ENCODE measurements at regions not wholly inside any gene's neighbourhood (a gene's known extent, or its start where the extent isn't known, plus 50 kb on each side); places are given as distances from the start of the nearest gene placed in this dataset.

DNA sequence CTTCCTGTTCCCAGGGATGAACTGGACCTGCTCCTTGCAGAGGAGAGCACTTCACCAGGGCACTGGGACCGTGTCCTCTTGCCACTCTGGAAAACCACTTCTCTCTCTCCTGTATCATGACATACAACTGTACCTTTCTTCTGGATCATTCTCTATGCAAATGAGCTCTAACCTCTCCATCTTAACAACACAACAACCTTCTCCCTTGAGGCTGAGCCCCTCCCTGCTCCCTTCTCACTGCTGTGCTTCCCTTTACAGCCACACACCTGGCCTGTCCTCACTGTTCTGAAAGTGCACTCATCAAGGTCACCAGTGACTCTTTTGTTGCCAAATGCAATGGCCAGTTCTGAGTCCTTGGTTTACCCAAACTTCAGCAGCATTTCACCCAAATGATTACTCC, 54.5 kb upstream of the MRPS6 start:
- H3K4me3 ChIP-seq (ENCODE audit: low read depth, low read length), result no peak overlapping the region
- H3K27ac ChIP-seq, result no peak overlapping the region

GRCh38 chr21:34018185-34018584, 55.2 kb upstream of the MRPS6 start:
- peaks cover 95% of the 10 kb centered on the region for H3K27me3 ChIP-seq (ENCODE audit: insufficient read depth, low read depth, severe bottlenecking)
- H3K4me3 ChIP-seq (ENCODE audit: low read depth, low read length), result no peak overlapping the region
- peaks cover 21% of the 10 kb centered on the region for H3K9me3 ChIP-seq (ENCODE audit: severe bottlenecking)
- no peak for DNase-seq
- no peak for TF ChIP-seq CTCF (IDR thresholded peaks at IDR 0.05; ENCODE audit: low read depth, low read length)
- no peak overlapping the region for H3K27ac ChIP-seq
- no peaks in the 10 kb centered on the region for H3K36me3 ChIP-seq

More for the DNA sequence above, 54.5 kb upstream of the MRPS6 start:
- no peak for TF ChIP-seq CTCF (IDR thresholded peaks at IDR 0.05; ENCODE audit: low read depth, low read length)
- Histone ChIP-seq H3K27me3 (ENCODE audit: insufficient read depth, low read depth, severe bottlenecking) (peaks cover 95% of the 10 kb centered on the region), H3K9me3 (ENCODE audit: severe bottlenecking) (peaks cover 21% of the 10 kb centered on the region), H3K36me3 (no peaks in the 10 kb centered on the region)
- DNase-seq, result no peak

- no peak for TF ChIP-seq CTCF (IDR thresholded peaks at IDR 0.05; ENCODE audit: low read depth, low read length)
- Histone ChIP-seq H3K27ac (no peak overlapping the region), H3K9me3 (ENCODE audit: severe bottlenecking) (peaks cover 28% of the 10 kb centered on the region), H3K27me3 (ENCODE audit: insufficient read depth, low read depth, severe bottlenecking) (peaks cover 95% of the 10 kb centered on the region), H3K36me3 (no peaks in the 10 kb centered on the region), H3K4me3 (ENCODE audit: low read depth, low read length) (no peak overlapping the region)
- DNase-seq, result no peak
Observed at GRCh38 chr21:34017039-34017961, 56.1 kb upstream of the MRPS6 start.

DNA sequence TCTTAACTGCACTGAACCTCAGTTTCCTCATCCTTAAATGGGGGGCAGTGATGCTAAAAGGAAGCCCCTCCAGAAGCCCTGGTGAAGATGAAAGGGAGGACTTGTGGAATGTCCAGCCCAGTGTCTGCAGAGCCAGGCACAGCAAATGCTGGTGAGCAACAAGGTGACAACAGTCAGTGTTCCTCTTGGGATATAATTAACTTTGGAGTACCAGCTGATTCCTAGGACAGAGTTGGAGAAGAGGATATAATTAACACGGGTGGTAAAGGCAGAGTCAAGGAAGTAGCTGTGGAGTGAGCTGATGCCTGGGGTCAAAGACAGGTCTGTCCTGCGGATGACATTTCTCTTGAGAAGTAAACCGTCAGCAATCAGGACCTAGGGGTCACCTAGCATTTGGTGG, 60.7 kb upstream of the MRPS6 start:
- no peak overlapping the region for H3K4me3 ChIP-seq (ENCODE audit: low read depth, low read length)
- no peak for DNase-seq
- no peak for TF ChIP-seq CTCF (IDR thresholded peaks at IDR 0.05; ENCODE audit: low read depth, low read length)
- no peak overlapping the region for H3K27ac ChIP-seq
- no peaks in the 10 kb centered on the region for H3K36me3 ChIP-seq
- H3K9me3 ChIP-seq (ENCODE audit: severe bottlenecking), result peaks cover 42% of the 10 kb centered on the region
- H3K27me3 ChIP-seq (ENCODE audit: insufficient read depth, low read depth, severe bottlenecking), result peaks cover 92% of the 10 kb centered on the region

DNA sequence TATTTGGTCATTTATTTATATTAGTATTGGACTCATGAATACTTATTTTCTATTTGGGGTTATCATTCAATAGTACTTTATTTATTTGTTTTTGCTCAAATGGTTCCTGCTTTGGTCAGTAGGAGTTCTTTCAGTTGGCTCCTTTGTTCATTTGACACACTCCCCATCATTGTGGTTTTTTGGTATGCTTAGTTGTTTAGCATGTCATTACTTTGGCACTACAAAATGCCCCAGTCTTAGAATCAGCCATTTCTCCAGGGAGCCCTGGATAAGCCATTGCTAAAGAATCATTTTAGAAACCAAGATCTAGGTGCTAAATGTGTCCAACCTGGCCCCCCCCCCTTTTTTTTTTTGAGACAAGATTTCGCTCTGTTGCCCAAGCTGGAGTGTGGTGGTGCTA, 61.7 kb upstream of the MRPS6 start:
- Histone ChIP-seq H3K36me3 (no peaks in the 10 kb centered on the region), H3K27ac (no peak overlapping the region), H3K27me3 (ENCODE audit: insufficient read depth, low read depth, severe bottlenecking) (peaks cover 95% of the 10 kb centered on the region), H3K9me3 (ENCODE audit: severe bottlenecking) (peaks cover 39% of the 10 kb centered on the region), H3K4me3 (ENCODE audit: low read depth, low read length) (no peak overlapping the region)
- no peak for DNase-seq
- TF ChIP-seq CTCF (IDR thresholded peaks at IDR 0.05; ENCODE audit: low read depth, low read length), result no peak
